SKM-1 treated with dmso at 0.1 percent for 144 hours (cell line): ENCODE measurements at regions not wholly inside any gene's neighbourhood (a gene's known extent, or its start where the extent isn't known, plus 50 kb on each side); places are given as distances from the start of the nearest gene placed in this dataset.

ENCODE experiments used
- DNase-seq: peaks from one replicate; lab custom pipeline; 2025; ENCODE audit not compliant: unreplicated experiment; lab: John Stamatoyannopoulos, UW

DNA sequence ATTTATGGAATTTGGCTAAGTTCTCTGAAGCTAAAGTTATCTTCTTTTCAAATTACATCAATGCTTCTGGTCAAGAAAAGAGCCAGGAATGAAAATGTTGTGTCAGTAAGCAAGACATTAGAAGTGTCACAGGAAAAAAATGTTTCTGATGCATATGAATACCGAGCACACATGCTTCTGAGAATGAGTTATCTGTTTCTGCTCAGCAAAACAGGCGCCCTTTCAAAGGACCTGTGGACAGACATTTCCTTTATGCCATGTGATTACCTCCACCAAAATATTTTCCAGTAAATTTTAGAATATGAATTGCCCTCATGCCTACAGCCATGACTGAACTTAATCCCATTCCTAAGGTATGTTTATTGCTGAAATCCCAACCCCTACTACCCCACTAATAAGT lies 55.4 kb upstream of the RNF180 start:
- DNase-seq: no peak

DNA sequence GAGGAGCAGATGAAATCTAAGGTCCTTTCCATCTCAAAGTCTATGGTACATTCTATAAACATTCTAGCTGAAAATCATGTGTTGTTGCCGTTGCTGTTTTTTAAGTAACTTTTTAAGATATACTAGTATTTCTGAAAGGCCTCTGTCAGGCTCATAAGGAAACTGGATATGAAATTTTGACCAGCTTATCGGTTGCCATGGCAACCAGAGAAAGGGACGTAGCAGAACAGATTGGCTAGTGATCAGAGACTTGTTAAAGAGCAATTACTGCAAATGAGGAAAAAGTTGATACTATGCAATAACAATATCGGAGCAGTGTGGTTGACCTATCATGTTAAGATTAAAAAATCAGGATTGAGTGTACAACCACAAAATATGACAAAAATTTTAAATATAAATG lies 57.0 kb upstream of the RNF180 start:
- no peak for DNase-seq

DNA sequence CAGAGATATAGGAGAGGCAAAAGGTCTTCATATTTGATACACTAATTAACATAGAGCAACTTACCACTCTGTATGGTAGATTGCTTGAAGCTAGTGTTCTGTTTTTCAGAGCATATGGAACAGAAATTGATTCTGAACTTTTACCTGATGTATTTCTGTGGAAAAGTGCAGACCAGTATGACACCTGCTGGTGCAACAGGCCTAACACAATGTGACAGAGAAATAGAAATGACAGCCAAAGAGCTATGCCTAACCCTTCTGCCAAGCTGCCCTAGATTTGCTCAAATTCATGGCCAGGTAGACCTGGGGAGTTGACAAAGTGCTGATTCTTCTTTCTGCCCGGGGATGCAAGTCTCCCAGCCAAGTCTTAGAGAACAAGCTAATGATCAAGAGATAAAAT lies 65.4 kb upstream of the RNF180 start:
- no peak for DNase-seq

DNA sequence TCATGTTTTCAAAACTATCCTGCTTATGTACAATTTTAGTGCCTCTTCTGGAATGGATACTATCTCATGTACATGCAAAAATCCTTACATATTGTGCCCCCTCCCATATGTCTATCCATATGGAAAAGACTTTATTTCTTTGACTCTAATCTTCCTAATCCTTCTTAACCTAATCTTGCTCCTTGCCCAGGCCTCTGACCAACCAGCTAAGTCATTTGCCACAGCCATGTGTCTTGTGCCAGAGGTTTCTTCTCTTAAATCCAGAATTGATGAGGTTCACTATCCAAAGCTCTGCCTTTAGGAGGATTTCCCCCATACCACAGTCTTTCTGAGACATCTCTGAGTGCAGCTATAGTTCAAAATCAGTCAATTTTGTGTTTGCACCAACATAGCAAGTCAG lies 68.9 kb upstream of the RNF180 start:
- DNase-seq: no peak

DNA sequence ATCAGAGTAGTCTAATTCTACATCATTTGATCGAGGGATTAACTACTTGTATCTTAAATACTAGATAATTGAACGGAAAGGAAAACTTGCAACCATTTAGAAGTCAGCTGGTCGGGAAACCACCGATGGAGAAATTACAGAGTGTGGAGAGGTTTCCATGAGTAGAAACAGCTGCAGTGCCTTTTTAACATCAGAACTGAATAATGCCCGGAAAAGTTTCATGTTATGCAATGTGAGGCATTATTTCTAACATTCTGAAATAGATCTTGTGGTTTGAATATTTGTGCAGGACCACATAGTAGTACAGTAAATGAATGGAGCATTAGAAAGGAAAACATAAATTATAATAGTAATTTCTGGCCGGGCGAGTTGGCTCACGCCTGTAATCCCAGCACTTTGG lies 88.1 kb upstream of the RNF180 start:
- no peak for DNase-seq

DNA sequence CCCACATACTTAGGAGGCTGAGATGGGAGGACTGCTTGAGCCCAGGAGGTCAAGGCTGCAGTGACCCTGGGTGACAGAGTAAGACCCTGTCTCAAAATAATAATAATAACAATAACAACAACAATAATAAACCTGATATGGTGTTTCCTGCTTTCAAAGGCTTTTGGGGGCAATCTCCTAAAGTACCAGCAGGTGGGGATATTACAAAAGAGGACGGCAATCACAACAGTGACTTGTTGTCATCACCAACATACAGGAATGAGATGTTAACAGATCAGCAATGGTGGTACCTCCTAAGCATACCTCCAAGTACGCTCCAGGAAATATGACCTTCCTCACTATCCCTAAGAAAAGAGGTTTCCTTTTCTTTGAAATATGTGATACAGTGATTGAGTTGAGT lies 91.1 kb upstream of the RNF180 start:
- DNase-seq: peak; percentile 6

DNA sequence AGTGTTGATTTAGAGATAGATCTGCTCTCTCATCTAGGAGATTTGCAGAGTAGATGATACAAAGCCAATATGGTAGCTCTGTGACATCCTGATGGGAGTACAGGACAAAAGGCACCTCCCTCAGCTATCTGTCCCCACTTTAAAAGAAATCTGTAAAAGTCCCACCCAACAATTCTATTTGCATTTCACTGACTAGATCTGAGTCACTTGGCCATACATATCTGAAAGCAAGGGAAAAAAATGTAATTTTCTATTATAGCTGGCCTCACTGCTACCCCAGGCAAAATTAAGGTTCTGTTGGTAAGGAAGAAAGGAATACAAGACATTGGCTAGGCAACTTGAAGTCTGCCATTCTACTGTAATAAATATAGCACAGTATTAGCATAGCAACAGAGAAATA lies 96.2 kb upstream of the RNF180 start:
- DNase-seq: no peak

DNA sequence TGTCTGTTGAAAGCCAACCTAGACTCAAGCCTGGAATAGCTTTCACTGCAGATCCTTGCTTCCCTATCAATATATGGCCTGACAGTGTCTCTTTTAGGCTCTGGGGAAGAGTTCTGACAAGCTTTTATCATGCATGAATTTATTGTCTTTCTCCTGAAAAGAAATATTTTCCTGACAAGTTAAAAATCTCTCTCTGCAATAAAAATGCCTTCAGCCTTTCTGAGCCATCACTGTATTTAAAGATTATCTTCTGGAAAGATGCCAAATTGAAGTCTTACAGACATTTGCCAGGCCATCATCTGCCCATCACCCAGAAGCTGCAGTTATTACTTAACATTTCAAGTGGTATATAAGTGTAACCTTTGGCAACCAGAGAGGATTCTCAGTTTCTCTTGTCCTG lies 88.1 kb upstream of the HTR1A start:
- DNase-seq: no peak

DNA sequence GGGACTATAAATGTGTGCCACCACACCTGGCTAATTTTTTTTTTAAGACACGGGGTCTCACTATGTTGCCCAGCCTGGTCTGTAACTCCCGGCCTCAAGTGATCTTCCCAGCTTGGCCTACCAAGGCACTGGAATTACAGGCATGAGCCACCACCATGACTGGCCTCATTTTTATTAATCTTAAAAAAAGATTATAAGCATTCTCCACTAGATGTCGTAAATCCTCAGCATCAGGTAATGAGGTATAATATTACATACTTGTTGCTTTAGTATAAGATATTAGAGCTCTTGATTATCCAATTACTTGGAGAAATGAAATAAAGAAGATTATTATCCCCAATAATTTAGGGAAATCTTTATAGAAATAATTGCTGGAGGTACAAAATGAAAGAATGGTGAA lies 78.2 kb upstream of the HTR1A start:
- DNase-seq: no peak

DNA sequence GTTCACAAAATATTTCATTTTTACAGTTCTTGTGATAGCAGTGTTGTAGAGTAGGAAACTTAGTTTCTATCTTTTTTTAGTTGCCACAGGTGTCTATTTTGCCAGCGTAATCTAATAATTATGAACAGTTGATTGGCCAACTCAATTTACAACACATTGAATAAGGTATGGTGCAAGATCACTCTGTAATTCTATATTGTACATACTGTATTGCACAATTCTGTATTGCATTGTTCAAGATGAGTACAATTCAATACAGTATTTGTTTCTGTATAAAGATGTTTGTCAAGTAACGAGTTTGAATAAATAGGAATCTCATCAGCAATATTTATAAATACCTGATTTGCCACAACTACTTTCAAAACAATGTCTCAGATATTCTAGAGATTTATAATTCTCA lies 64.2 kb upstream of the HTR1A start:
- DNase-seq: no peak

DNA sequence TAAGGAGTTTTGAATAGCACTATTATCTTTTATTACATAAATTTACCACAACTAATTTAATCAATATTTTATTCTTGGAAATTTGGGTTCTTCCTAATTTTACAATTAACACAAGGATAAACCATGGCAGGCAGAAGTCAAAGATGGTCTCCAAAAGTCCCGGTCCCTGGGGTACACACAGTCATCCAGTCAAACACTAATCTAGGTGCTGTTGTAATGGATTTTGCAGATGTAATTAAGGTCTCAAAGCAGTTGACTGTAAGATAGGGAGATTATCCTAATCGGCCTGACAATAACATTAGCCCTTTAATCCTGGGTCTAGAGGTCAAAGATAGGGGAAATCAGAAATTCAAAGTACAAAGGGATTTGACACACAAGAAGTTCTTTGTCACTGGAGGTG lies 57.5 kb upstream of the HTR1A start:
- DNase-seq: no peak

DNA sequence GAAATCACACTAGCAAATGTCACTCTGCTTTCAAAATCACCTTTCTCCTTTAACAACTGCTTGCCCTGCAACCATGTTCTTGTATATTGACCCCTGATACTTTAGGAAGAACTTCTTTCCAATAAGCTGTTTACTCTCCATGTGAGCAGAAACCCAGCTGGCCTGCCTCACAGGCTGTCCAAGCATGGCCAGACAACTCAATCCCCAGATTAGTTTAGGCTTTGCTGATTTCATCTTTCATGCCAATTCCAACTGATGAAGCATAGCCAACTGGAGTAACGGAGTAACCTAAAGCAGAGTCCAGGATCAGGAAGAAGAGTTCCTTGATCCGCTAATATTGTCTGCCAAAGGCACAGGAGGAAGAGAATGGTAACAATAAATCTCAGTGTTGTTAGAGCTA lies 56.7 kb upstream of the HTR1A start:
- no peak for DNase-seq

DNA sequence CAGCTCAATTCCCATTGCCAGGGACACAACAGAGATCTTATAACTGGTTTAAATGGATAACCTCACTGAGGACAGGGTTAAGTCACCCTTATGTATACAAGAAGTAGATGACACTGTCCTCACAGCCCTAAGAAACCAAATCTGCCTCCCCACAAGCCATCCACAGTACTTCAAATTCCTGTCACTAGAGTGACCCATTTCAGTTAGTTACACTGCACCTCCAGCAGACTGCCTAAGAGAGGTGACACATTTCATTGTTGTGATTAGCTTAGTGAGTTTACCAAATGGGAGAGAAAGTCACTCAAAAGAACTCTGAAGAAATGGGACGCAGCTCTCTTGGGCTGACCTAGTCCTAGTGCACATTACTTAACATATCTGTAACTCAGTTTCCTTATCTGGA lies 53.6 kb upstream of the HTR1A start:
- no peak for DNase-seq
